Kidney (tissue), 13 donors: ENCODE measurements at regions not wholly inside any gene's neighbourhood (a gene's known extent, or its start where the extent isn't known, plus 50 kb on each side); places are given as distances from the start of the nearest gene placed in this dataset.
A peak's percentile ranks its signal among the peaks of the same experiment; 100 is the strongest.

Experiments used
- DNase-seq, 5 donors: peaks; one replicate each; pipeline ENCODE4 v3.0.0-alpha.2; 2013 to 2020
- FAIRE-seq: peaks from 2 replicates; lab custom pipeline; 2012; peaks lifted over from hg19 to GRCh38; lab: Jason Lieb, UNC
- H3K27ac ChIP-seq, 2 donors: one replicate each; pipeline ENCODE4 v1.7.0; 2013; ENCODE audit warnings: low read depth in 2 of 2, low read length in 2 of 2, inconsistent platforms in 1 of 2
- H3K27me3 ChIP-seq: one replicate; pipeline ENCODE4 v1.7.1; 2013; ENCODE audit warnings: low read length, inconsistent platforms; ENCODE audit not compliant: control insufficient read depth, insufficient read depth
- H3K36me3 ChIP-seq, 3 donors: one replicate each; pipeline versions ENCODE4 v1.7.0 to v1.7.1; 2013; ENCODE audit warnings: low read length in 3 of 3, control low read depth in 1 of 3, inconsistent platforms in 1 of 3; ENCODE audit not compliant: insufficient read depth in 3 of 3, control insufficient read depth in 2 of 3
- H3K4me1 ChIP-seq, 3 donors: one replicate each; pipeline versions ENCODE4 v1.7.0 to v1.7.1; 2013; ENCODE audit warnings: low read length in 3 of 3, inconsistent platforms in 1 of 3, low read depth in 1 of 3; ENCODE audit not compliant: control insufficient read depth in 2 of 3, insufficient read depth in 2 of 3
- H3K4me3 ChIP-seq, 3 donors: one replicate each; pipeline versions ENCODE4 v1.7.0 to v1.8.1; 2013; ENCODE audit warnings: low read length in 3 of 3, control low read depth in 1 of 3, inconsistent platforms in 1 of 3
- H3K9ac ChIP-seq, 3 donors: one replicate each; pipeline versions ENCODE4 v1.7.0 to v1.7.1; 2013; ENCODE audit warnings: low read length in 3 of 3, control low read depth in 1 of 3, inconsistent platforms in 1 of 3
- H3K9me3 ChIP-seq, 3 donors: one replicate each; pipeline versions ENCODE4 v1.7.0 to v1.7.1; 2013; ENCODE audit warnings: low read length in 3 of 3, control low read depth in 1 of 3, inconsistent platforms in 1 of 3; ENCODE audit not compliant: control insufficient read depth in 2 of 3, insufficient read depth in 1 of 3
- intact Hi-C: fragments of 100-400 bp; cut with DNase I; formaldehyde crosslinking; loops from one replicate; pipeline ENCODE4 v1.11.1; 2022
- TF ChIP-seq, protein P1 (sequence below): IDR thresholded peaks from 3 replicates; pipeline ENCODE4 v1.5.1; 2012; ENCODE audit warnings: mild to moderate bottlenecking, moderate library complexity, borderline replicate concordance; ENCODE audit not compliant: insufficient read depth; ENCODE audit errors: extremely low read depth
- donor health status: control.
- donor health status: control.
- donor health status: control.
- donor health status: control.
- donor health status: control.
- donor health status: DM: yes; HTN: yes; CAD: no.
- donor health status: Normal renal cell carcinoma (clear cell type).

DNA sequence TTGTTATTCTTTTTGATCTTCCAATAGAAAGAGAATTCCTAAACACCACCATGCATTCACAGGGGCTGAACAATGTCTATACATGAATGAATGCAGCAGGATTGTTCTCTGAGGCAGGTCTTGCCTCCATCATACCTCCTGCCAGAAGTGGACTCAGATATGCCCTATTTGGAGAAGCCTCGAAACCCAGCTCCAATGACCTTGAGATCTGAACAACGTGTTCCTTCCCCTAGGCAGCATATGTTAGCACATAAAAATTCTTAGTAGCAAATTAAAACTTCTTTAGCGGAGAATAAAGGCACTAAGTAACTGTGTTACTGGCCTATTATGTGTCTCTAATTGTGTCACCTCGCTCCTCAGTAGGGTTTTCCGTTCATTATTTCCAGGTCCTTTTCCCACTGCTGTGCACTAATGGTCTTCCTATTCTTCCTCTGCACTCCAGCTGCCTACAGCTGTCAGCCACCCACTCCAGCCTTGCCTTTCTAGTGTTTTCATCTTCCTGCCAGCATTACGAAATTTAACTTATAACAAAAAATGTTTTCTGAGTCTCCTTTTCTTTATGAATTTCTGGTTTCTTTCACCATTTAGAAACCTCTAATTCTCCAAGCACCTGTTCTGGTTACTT lies 62.6 kb upstream of the IGF1 start:
- intact Hi-C loops: no loop called here
- no peaks in the 10 kb centered on the region for H3K36me3 ChIP-seq
- H3K9ac ChIP-seq: no peak overlapping the region
- FAIRE-seq (no peak), DNase-seq (peak in 1 of 5 donors; percentile 66)
- H3K4me3 ChIP-seq: no peak overlapping the region
- H3K27me3 ChIP-seq: no peaks in the 10 kb centered on the region
- no peaks in the 10 kb centered on the region for H3K9me3 ChIP-seq
- H3K27ac ChIP-seq: no peak overlapping the region
- no peaks in the 10 kb centered on the region for H3K4me1 ChIP-seq
- TF ChIP-seq, protein P1, sequence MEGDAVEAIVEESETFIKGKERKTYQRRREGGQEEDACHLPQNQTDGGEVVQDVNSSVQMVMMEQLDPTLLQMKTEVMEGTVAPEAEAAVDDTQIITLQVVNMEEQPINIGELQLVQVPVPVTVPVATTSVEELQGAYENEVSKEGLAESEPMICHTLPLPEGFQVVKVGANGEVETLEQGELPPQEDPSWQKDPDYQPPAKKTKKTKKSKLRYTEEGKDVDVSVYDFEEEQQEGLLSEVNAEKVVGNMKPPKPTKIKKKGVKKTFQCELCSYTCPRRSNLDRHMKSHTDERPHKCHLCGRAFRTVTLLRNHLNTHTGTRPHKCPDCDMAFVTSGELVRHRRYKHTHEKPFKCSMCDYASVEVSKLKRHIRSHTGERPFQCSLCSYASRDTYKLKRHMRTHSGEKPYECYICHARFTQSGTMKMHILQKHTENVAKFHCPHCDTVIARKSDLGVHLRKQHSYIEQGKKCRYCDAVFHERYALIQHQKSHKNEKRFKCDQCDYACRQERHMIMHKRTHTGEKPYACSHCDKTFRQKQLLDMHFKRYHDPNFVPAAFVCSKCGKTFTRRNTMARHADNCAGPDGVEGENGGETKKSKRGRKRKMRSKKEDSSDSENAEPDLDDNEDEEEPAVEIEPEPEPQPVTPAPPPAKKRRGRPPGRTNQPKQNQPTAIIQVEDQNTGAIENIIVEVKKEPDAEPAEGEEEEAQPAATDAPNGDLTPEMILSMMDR: no peak

GRCh38 chr12:102540815-102541385 lies 60.5 kb upstream of the IGF1 start:
- Histone ChIP-seq H3K9me3 (no peaks in the 10 kb centered on the region), H3K27ac (no peak overlapping the region), H3K9ac (no peak overlapping the region), H3K27me3 (no peaks in the 10 kb centered on the region), H3K4me3 (no peak overlapping the region), H3K4me1 (no peaks in the 10 kb centered on the region), H3K36me3 (no peaks in the 10 kb centered on the region)
- TF ChIP-seq, protein P1: no peak
- DNase-seq: no peak
- intact Hi-C loops: no loop called here
- no peak for FAIRE-seq

DNA sequence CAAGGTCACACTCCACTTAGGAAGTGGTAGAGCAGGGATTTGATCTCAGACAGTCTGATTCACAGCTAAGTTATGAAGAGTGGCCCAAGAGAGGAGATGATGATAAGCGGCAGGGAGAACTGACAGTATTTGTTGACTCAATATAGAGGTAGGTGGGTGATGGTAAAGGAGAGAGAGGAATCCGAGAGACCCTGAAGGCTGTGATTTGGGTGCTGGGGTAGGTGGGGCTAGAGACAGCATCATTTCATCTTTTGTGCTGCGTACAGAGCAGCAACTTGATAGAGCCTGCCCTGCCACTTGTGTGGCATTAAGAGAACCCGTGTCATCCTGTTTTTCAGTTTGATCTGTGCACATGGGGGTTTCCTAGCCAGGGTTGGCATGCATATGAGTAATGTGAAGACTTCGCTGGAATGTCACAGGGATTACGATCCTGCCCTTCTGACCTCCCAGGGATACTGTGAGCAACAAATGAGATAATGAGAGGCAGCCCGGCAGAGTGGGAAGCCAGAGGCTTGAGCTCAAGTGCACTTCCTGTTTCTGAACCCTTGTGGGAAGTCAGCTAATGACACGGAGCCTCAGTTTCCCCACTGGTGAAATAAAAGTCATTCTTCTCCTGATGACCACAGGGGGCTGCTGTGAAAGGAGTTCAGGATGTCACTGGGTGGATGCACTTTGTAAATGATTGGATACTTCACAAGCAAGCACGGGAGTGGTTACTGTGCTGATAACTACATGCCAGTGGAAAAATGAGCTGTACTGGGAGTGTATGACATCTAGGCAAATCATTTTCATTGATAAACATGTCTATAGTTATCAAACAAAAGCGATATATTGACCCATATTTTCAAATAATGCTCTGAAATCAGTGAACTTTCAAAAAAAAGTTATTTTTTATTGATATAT lies 59.5 kb upstream of the IGF1 start:
- peaks cover 0 to under 1% (median 0%) of the 10 kb centered on the region in 3 donors for H3K4me1 ChIP-seq
- H3K9me3 ChIP-seq: no peaks in the 10 kb centered on the region
- no peak overlapping the region for H3K9ac ChIP-seq
- TF ChIP-seq, protein P1: no peak
- no peak overlapping the region for H3K4me3 ChIP-seq
- H3K36me3 ChIP-seq: no peaks in the 10 kb centered on the region
- DNase-seq (no peak), FAIRE-seq (no peak)
- no peaks in the 10 kb centered on the region for H3K27me3 ChIP-seq
- no peak overlapping the region for H3K27ac ChIP-seq
- intact Hi-C loops: no loop called here
